ENCODE measurements at regions not wholly inside any gene's neighbourhood (a gene's known extent, or its start where the extent isn't known, plus 50 kb on each side); places are given as distances from the start of the nearest gene placed in this dataset.

DNA sequence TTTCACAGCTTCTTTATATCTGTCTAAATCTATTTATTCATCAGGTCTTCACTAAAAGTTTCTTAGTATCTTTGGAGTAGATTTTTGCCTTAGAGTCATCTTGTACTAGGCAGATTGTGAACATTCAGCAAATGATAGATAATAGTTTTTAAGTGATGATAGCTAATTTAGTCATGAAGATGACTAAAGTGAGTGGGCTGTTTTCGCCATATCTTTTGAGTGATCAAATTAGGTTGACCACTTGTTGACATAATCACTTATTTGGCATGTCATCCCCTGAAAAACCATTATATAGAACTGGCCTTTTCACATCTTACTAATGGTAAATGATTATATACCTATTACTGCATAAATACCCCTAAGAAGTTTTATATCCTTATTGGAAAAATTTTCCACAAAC is 999.2 kb downstream of the PCDH17 start:
- TF ChIP-seq POLR2AphosphoS5 (IDR thresholded peaks at IDR 0.05; ENCODE audit: low read depth, low read length) (no peak), POLR2A (IDR thresholded peaks at IDR 0.05; ENCODE audit: low read depth, low read length) (no peak), TAF1 (IDR thresholded peaks at IDR 0.05; ENCODE audit: borderline replicate concordance, low read depth, low read length) (no peak)

All from GM12892 (cell line).